Prostate gland (tissue), 2 donors: ENCODE measurements at regions not wholly inside any gene's neighbourhood (a gene's known extent, or its start where the extent isn't known, plus 50 kb on each side); places are given as distances from the start of the nearest gene placed in this dataset.

Experiments used
- CTCF ChIP-seq, 4 experiments: fragments of 200-600 bp in 2 of 4; fragments of 450-650 bp in 2 of 4; sonication (generic) in 2 of 4; IDR thresholded peaks; 1 replicate in 3 of 4; 2 replicates in 1 of 4; pipeline ENCODE4 v1.5.1; 2016 to 2019; ENCODE audit warnings: antibody characterized with exemption in 4 of 4, mild to moderate bottlenecking in 2 of 4, moderate library complexity in 2 of 4
- POLR2A ChIP-seq: fragments of 450-650 bp; IDR thresholded peaks from one replicate; pipeline ENCODE4 v1.6.1; 2016; ENCODE audit warnings: antibody characterized with exemption, mild to moderate bottlenecking

GRCh38 chr18:38358805-38359657 lies 793.4 kb upstream of the CELF4 start:
- TF ChIP-seq POLR2A (no peak), CTCF (IDR thresholded peaks at IDR 0.05) (no peak)
